ENCODE measurements at regions not wholly inside any gene's neighbourhood (a gene's known extent, or its start where the extent isn't known, plus 50 kb on each side); places are given as distances from the start of the nearest gene placed in this dataset.

DNA sequence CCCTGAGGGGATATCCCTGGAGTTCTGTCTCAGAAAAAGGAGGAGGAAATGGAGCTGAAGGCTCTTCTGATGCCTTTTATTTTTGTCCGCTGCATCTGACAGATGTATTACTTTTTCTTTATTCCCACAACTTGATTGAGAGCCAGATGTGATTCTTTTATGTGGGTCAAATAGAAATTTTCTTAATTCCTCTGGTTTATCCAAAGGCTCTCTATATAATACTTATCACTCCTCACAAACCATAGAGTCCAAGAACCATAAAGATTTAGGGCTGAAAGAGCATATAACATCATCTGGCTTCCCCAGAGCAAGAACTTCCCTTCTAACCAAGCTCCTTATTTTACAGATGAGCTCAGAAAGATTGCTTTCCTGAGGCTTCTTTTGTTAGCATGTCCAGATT, 756.7 kb upstream of the FAM241A start:
- CTCF ChIA-PET, result no interaction called here
- no peak overlapping the region for H2AFZ ChIP-seq (ENCODE audit: insufficient read depth, low read depth, low read length, poor library complexity, severe bottlenecking)
- no peak overlapping the region for H3K4me3 ChIP-seq (ENCODE audit: control extremely low read depth in 1 of 5, extremely low read depth in 1 of 5, insufficient read depth in 1 of 5, low read depth in 2 of 5, low read length in 4 of 5)
- H3K9ac ChIP-seq (ENCODE audit: low read length), result no peak overlapping the region
- intact Hi-C loops (cut with micrococcal nuclease), result no loop called here
- no peaks in the 10 kb centered on the region for H3K36me3 ChIP-seq (replicated peaks in 1 of 2; ENCODE audit: control extremely low read depth in 1 of 2, control insufficient read depth in 1 of 2, extremely low read depth in 1 of 2, insufficient read depth in 2 of 2, low read length in 1 of 2)
- no peaks in the 10 kb centered on the region for H4K20me1 ChIP-seq (ENCODE audit: control insufficient read depth, insufficient read depth, low read length, poor library complexity, severe bottlenecking)
- H3K9me3 ChIP-seq (ENCODE audit: control extremely low read depth in 1 of 3, control insufficient read depth in 2 of 3, insufficient read depth in 1 of 3, low read length in 2 of 3), result peaks cover 0 to 1% (median 0%) of the 10 kb centered on the region in 3 donors
- POLR2A ChIA-PET, result no interaction called here
- DNase-seq (no peak), ATAC-seq (ENCODE audit: low read depth) (no peak)
- no peaks in the 10 kb centered on the region for H3K4me1 ChIP-seq (ENCODE audit: control insufficient read depth in 2 of 2, insufficient read depth in 2 of 2, low read length in 2 of 2)
- WGBS (ENCODE audit: insufficient coverage), result no CpG with 5 or more reads among the region's 1 CpG
- H3K4me1 Mint-ChIP-seq, result no peaks in the 10 kb centered on the region
- TF ChIP-seq, protein P1, sequence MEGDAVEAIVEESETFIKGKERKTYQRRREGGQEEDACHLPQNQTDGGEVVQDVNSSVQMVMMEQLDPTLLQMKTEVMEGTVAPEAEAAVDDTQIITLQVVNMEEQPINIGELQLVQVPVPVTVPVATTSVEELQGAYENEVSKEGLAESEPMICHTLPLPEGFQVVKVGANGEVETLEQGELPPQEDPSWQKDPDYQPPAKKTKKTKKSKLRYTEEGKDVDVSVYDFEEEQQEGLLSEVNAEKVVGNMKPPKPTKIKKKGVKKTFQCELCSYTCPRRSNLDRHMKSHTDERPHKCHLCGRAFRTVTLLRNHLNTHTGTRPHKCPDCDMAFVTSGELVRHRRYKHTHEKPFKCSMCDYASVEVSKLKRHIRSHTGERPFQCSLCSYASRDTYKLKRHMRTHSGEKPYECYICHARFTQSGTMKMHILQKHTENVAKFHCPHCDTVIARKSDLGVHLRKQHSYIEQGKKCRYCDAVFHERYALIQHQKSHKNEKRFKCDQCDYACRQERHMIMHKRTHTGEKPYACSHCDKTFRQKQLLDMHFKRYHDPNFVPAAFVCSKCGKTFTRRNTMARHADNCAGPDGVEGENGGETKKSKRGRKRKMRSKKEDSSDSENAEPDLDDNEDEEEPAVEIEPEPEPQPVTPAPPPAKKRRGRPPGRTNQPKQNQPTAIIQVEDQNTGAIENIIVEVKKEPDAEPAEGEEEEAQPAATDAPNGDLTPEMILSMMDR (IDR thresholded peaks at IDR 0.05), result no peak
- TF ChIP-seq EZH2 (IDR thresholded peaks at IDR 0.05; ENCODE audit: borderline replicate concordance, insufficient read depth, low read depth, low read length, poor library complexity, severe bottlenecking), result no peak
- peaks cover 4% of the 10 kb centered on the region for H3K9me3 Mint-ChIP-seq (ENCODE audit: insufficient read depth)
- no peaks in the 10 kb centered on the region for H3K27me3 ChIP-seq (replicated peaks in 1 of 4; ENCODE audit: control extremely low read depth in 1 of 4, control insufficient read depth in 3 of 4, insufficient read depth in 4 of 4, low read length in 3 of 4)
- H3K27ac ChIP-seq (ENCODE audit: low read length in 2 of 2), result no peak overlapping the region
- no peak overlapping the region for H3K4me3 Mint-ChIP-seq
- no peaks in the 10 kb centered on the region for H3K27me3 Mint-ChIP-seq
- H3K4me2 ChIP-seq (replicated peaks; ENCODE audit: low read depth, low read length, poor library complexity, severe bottlenecking), result no peak overlapping the region
- no peaks in the 10 kb centered on the region for H3K79me2 ChIP-seq (ENCODE audit: control insufficient read depth, insufficient read depth, low read length)
- no peak overlapping the region for H3K27ac Mint-ChIP-seq

DNA sequence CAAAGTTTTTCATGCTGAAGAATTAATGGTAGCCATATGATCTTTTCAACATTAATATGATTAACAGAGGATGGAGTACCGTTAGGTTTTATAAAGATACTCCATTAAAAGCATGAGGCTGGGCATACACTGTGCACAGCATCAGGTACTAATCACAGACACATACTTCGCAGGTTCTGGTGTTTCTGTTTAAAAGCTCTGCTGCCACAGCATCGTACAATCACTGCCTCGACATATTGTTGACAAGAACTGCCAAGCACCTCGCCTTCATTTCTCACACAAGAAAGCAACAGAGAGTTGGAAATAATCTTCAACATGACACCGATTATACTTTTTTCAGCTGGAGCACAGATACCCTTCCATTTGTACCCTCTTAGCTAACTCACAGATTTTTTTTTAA, 753.4 kb upstream of the FAM241A start:
- 79% methylated on average over 4 of the region's 6 CpGs for WGBS (ENCODE audit: insufficient coverage)

More for the DNA sequence above, 753.4 kb upstream of the FAM241A start:
- no peaks in the 10 kb centered on the region for H3K4me1 Mint-ChIP-seq
- CTCF ChIA-PET, result no interaction called here
- H3K4me3 Mint-ChIP-seq, result no peak overlapping the region
- Histone ChIP-seq H3K4me3 (ENCODE audit: control extremely low read depth in 1 of 5, extremely low read depth in 1 of 5, insufficient read depth in 1 of 5, low read depth in 2 of 5, low read length in 4 of 5) (no peak overlapping the region), H3K36me3 (replicated peaks in 1 of 2; ENCODE audit: control extremely low read depth in 1 of 2, control insufficient read depth in 1 of 2, extremely low read depth in 1 of 2, insufficient read depth in 2 of 2, low read length in 1 of 2) (no peaks in the 10 kb centered on the region), H4K20me1 (ENCODE audit: control insufficient read depth, insufficient read depth, low read length, poor library complexity, severe bottlenecking) (no peaks in the 10 kb centered on the region), H3K27ac (ENCODE audit: low read length in 2 of 2) (no peak overlapping the region), H2AFZ (ENCODE audit: insufficient read depth, low read depth, low read length, poor library complexity, severe bottlenecking) (no peak overlapping the region), H3K4me2 (replicated peaks; ENCODE audit: low read depth, low read length, poor library complexity, severe bottlenecking) (no peak overlapping the region), H3K4me1 (ENCODE audit: control insufficient read depth in 2 of 2, insufficient read depth in 2 of 2, low read length in 2 of 2) (no peaks in the 10 kb centered on the region), H3K9ac (ENCODE audit: low read length) (no peak overlapping the region), H3K27me3 (replicated peaks in 1 of 4; ENCODE audit: control extremely low read depth in 1 of 4, control insufficient read depth in 3 of 4, insufficient read depth in 4 of 4, low read length in 3 of 4) (no peaks in the 10 kb centered on the region), H3K9me3 (ENCODE audit: control extremely low read depth in 1 of 3, control insufficient read depth in 2 of 3, insufficient read depth in 1 of 3, low read length in 2 of 3) (peaks cover 0 to 1% (median 0%) of the 10 kb centered on the region in 3 donors), H3K79me2 (ENCODE audit: control insufficient read depth, insufficient read depth, low read length) (no peaks in the 10 kb centered on the region)
- POLR2A ChIA-PET, result no interaction called here
- no peak for TF ChIP-seq EZH2 (IDR thresholded peaks at IDR 0.05; ENCODE audit: borderline replicate concordance, insufficient read depth, low read depth, low read length, poor library complexity, severe bottlenecking)
- TF ChIP-seq, protein P1 (IDR thresholded peaks at IDR 0.05), result no peak
- no peak overlapping the region for H3K27ac Mint-ChIP-seq
- ATAC-seq (ENCODE audit: low read depth), result no peak
- H3K9me3 Mint-ChIP-seq (ENCODE audit: insufficient read depth), result no peaks in the 10 kb centered on the region
- H3K27me3 Mint-ChIP-seq, result no peaks in the 10 kb centered on the region
- intact Hi-C loops (cut with micrococcal nuclease), result no loop called here
- DNase-seq, result no peak

Measured in B cell (primary cell).